ENCODE measurements at regions not wholly inside any gene's neighbourhood (a gene's known extent, or its start where the extent isn't known, plus 50 kb on each side); places are given as distances from the start of the nearest gene placed in this dataset.

DNA sequence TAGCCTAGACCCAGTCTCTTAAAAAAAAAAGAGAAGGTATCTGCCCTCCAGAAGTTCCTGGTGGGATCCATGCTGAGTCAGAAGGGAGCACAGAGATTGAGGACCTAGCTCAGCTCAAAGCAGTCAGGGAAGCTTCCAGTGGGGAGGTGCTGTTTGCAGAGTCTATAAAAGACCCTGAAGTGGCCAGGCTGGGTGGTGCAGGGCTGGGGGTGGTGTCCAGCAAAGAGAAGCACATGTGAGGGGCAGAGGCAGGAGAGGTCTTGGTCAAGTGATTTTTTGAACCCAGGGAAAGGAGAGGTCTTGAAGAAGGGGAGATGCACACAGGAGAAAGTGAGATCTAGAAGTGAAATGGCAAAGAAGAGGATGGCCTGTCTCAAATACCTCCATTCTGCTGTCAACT, 130.4 kb upstream of the PODXL start:
- TF ChIP-seq SMC3 (IDR thresholded peaks at IDR 0.05; ENCODE audit: low read depth, low read length) (no peak), BHLHE40 (IDR thresholded peaks at IDR 0.05; ENCODE audit: low read depth, low read length) (no peak), RAD21 (IDR thresholded peaks at IDR 0.05; ENCODE audit: low read length) (no peak), FOS (IDR thresholded peaks at IDR 0.05; ENCODE audit: low read depth, low read length) (no peak)
- TF ChIP-seq, protein P1, sequence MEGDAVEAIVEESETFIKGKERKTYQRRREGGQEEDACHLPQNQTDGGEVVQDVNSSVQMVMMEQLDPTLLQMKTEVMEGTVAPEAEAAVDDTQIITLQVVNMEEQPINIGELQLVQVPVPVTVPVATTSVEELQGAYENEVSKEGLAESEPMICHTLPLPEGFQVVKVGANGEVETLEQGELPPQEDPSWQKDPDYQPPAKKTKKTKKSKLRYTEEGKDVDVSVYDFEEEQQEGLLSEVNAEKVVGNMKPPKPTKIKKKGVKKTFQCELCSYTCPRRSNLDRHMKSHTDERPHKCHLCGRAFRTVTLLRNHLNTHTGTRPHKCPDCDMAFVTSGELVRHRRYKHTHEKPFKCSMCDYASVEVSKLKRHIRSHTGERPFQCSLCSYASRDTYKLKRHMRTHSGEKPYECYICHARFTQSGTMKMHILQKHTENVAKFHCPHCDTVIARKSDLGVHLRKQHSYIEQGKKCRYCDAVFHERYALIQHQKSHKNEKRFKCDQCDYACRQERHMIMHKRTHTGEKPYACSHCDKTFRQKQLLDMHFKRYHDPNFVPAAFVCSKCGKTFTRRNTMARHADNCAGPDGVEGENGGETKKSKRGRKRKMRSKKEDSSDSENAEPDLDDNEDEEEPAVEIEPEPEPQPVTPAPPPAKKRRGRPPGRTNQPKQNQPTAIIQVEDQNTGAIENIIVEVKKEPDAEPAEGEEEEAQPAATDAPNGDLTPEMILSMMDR (conservative IDR thresholded peaks at IDR 0.05; ENCODE audit: low read depth, low read length): no peak
- TF ChIP-seq, protein P2, sequence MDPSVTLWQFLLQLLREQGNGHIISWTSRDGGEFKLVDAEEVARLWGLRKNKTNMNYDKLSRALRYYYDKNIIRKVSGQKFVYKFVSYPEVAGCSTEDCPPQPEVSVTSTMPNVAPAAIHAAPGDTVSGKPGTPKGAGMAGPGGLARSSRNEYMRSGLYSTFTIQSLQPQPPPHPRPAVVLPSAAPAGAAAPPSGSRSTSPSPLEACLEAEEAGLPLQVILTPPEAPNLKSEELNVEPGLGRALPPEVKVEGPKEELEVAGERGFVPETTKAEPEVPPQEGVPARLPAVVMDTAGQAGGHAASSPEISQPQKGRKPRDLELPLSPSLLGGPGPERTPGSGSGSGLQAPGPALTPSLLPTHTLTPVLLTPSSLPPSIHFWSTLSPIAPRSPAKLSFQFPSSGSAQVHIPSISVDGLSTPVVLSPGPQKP (IDR thresholded peaks at IDR 0.05; ENCODE audit: borderline replicate concordance, low read depth, low read length): no peak

Measured in IMR-90 (cell line).